GM18868 (cell line): ENCODE measurements at regions not wholly inside any gene's neighbourhood (a gene's known extent, or its start where the extent isn't known, plus 50 kb on each side); places are given as distances from the start of the nearest gene placed in this dataset.

ENCODE experiments used
- ATAC-seq: cut with Tn5 transposase; IDR thresholded peaks from one replicate; pipeline ENCODE4 v1.9.1; 2021; ENCODE audit warnings: mild to moderate bottlenecking, moderate library complexity; ENCODE audit not compliant: unreplicated experiment

DNA sequence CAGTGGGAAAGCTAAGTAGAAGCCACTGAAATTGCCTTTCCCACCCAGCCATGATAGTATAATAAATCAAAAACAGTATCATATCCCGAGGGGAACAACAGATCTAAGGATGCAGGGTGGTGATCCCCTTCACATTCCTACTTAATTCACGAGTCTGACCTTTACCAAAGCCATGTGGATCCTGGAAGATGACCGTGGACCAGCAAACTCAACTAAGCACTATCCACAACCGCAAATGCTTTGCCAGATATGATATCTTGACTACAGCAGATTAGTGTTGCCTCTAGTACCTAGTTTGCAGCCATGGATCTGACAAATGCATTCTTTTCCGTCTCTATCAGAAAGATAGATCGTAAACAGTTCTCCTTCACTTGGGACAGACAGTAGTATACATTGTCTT is 67.3 kb upstream of the IL6 start:
- no peak for ATAC-seq

DNA sequence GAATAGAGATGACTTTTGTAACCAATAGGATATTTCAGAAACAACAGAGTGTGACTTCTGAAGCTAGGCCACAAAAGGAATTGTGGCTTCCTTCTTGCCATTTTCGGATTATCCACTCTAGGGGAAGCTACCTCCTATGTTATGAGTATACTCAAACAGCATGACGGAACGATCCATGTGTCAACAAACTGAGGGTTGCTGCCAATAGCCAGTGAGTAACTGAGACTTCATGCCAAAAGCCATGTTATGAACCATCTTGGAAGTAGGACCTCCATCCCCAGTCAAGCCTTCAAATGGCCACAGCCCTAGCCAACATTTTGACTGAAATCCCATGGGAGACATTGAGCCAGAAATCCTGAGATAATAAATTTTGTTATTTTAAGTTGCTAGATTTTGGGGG is 69.0 kb upstream of the IL6 start:
- ATAC-seq = no peak

DNA sequence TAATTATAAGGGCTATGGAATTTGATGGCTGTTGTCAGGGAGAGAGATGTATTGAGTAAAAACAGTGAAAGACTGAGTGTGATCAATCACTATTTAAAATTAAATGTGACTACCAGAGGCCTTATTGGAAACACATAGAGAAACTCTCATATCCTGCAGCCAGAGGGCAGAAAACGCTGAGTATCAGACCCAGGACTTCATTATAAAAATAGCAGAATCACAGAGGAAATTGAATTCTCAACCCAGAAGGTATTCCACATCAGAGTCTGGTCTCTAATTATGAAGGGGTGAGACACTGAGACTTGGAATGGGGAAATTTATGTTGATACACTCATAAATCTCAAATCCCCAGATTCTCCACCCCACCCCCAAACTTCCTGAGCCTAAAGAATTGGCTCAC is 69.5 kb upstream of the IL6 start:
- no peak for ATAC-seq

- ATAC-seq = no peak
Measured at GRCh38 chr7:22655781-22656180, 71.2 kb upstream of the IL6 start.

GRCh38 chr7:22654831-22655230 is 72.2 kb upstream of the IL6 start:
- no peak for ATAC-seq

DNA sequence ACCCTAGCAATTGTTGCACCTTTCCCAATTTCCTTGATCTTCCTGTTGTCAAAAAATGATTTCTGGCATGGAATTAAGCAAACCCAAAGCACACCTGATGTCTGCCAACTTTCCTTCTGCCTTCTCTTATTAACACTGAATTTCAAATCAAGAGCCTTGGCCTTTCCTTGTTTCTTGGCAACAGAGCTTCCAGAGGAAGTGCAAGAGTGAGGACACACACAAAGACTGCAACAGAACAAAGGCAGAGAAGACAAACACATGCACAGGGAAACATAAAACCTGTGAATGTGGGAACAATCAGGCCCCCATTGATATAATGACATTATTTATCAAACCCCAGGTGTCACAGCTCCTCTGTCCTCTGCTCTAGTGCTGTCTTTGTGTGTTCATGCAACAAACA is 73.0 kb upstream of the IL6 start:
- no peak for ATAC-seq

- ATAC-seq = no peak
Measured at GRCh38 chr7:22651534-22652243, 75.3 kb upstream of the IL6 start.

- ATAC-seq = no peak
Measured at GRCh38 chr7:22651036-22651435, 76.0 kb upstream of the IL6 start.

- no peak for ATAC-seq
Measured at GRCh38 chr7:22649686-22650085, 77.3 kb upstream of the IL6 start.

DNA sequence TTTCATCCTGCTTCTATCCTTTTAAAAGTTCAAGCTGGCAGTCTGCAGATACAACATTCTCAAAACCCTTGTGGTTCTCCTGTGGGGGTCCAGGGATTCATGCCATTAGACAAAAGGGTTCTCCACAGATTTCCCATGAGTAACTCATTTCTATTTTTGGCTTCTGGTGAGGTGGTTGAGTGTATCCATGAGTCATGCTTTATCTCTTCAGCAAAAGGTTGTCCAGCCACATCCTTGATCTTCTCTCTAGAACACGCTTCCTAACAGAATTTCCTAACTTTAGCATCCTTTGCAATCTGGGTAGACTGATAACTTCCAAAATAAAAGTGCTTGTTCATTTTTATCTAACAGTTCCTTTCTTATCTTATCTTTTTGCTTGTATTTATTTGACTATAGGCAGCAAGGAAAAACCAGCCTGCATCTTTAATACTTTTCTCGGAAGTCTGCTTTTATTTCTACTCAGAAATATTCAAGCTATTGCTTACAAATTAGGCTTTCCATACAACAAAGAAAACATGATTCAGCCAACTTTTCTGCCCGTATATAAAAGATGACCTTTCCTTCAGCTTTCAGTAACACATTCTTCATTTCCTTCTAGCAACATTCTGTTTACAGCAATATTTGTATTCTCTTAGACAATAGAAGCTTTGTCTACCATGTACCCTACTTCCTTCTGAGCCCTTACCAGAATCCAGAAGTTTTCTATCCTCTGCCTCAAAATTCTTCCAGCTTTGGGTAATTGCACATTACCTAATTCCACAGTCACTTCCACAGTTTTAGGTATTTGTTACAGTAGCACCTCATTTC is 79.3 kb upstream of the IL6 start:
- no peak for ATAC-seq

DNA sequence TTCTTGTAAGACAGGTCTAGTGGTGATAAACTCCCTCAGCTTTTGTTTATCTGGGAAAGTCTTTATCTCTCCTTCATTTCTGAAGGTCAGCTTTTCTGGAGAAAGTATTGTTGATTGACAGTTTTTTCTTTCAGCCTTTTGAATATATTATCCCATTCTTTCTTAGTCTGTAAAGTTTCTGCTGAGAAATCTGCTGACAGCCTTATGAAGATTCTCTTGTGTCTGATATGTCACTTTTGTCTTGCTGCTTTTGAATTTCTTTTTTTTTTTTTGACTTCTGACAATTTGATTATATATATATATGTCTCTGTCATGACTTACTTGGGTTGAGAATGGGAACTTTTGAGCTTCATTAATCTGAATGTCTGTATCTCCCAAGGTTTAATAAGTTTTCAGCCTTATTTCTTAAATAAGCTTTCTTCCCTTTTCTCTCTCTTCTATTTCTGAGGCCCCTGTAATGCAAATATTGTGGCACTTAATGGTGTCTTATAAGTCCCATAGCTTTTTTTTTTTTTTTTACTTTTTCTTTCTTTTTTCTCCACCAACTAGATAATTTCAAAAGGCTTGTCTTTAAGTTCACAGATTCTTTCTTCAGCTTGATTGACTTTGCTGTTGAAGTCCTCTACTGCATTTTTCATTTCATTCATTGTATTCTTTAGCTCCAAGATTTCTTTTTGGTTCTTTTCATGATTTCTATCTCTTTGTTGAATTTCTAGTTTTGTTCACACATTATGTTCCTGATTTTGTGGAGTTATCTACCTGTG is 81.4 kb upstream of the IL6 start:
- ATAC-seq = no peak

DNA sequence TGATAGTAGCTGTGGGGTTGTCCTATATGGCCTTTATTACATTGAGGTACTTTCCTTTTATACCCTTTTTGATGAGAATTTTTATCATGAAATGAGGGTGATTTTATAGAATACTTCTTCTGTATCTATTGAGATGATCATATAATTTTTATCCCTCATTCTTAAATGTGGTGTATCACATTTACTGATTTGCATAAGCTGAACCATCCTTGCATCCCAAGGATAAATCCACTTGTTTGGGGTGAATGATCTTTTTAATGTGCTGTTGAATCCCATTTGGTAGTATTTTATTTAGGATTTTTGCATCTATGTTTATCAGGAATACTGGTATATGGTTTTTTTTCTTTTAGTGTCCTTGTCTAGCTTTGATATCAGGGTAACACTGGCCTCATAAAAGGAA is 84.5 kb upstream of the IL6 start:
- no peak for ATAC-seq

GRCh38 chr7:22640269-22640668 is 86.7 kb upstream of the IL6 start:
- peak; percentile 100 for ATAC-seq

GRCh38 chr7:22639396-22639795 is 87.6 kb upstream of the IL6 start:
- no peak for ATAC-seq

DNA sequence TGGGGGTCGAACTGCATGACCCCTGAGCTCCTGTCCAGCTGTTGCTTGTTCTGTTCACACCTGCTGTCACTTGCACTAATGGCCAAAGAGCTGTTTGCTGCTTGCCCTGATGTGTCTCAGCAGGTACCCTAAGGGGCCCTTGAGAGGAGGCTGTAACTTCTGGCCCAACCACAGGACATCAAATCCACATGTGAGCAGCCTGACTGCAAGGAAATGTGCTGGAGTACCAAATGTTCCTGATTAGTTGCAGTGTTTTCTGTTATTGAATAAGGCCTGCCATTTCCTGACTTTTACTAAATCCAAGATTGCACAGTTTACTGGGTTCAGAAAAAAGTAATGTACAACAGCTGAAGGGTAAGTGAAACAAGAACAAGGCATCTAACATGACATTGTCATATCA is 91.7 kb upstream of the IL6 start:
- ATAC-seq = no peak

GRCh38 chr7:22633954-22634474 is 93.0 kb upstream of the IL6 start:
- no peak for ATAC-seq

GRCh38 chr7:22633286-22633953 is 93.6 kb upstream of the IL6 start:
- ATAC-seq = no peak

- no peak for ATAC-seq
Measured at GRCh38 chr7:22632674-22633073, 94.3 kb upstream of the IL6 start.

DNA sequence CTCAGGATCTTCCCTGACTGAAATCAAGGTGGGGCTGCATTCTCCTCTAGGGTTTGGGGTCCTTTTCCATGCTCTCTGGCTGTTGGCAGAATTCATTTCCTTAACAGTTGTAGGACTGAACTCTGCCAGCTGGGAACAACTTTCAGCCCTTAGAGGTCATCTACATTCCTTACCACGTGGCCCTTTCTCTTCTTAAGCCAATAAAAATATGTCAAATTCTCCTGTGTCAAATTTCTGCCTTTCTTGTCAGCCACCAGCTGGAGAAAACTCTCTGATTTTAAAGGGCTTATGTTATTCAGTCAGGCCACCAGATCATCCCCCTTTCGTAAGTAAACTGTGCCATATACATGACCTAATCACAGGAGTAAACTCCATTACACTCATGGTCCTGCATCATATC is 95.3 kb upstream of the IL6 start:
- no peak for ATAC-seq

DNA sequence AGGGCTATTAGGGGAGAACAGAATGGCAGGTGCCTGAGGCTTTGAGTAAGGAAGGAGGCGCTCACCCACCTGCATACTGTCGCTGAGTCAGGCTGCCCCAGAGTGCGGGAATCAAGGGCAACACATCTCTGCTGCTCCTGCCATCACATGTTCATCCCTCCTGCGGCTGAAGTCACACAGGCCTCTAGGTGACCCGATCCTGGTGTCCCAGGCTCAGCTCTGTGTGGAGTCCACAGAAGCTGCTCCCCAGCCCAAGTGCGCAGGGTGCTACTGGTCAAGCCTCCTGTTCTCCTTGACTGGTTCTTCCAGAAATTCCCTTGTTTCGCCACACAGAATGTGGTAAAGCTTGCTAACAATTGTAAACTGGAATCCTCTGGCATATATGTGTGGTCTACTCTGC is 96.9 kb upstream of the IL6 start:
- no peak for ATAC-seq

DNA sequence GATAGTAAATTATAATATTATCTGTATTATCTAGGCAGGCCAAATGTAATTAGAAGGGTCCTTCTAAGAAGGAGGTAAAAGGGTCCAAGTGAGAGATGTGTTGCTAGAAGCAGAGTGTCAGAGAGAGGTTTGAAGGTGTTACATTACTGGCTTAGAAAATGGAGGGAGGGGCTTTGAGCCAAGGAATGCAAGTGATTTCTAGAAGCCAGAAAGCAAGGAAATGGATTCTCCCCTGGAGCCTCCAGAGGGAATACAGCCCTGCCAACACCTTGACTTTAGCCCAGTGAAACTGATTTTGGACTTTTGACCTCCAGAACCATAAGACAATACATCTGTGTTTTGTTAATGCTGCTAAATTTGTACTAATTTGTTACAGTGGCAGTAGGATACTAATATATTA is 97.9 kb upstream of the IL6 start:
- ATAC-seq = no peak
